DND-41 (cell line): ENCODE measurements at regions not wholly inside any gene's neighbourhood (a gene's known extent, or its start where the extent isn't known, plus 50 kb on each side); places are given as distances from the start of the nearest gene placed in this dataset.

ENCODE experiments used
- ATAC-seq: fragments of 200-7000 bp; cut with Tn5 transposase; 3 replicates; pipeline ENCODE4 v1.9.1; 2021; ENCODE audit warnings: low read depth; ENCODE audit not compliant: insufficient read depth
- DNase-seq: peaks from one replicate; pipeline ENCODE4 v3.0.0-alpha.2; 2020
- H2AFZ ChIP-seq: 2 replicates; pipeline ENCODE4 v1.6.0; 2012; ENCODE audit warnings: low read depth, low read length
- H3K27ac ChIP-seq: 2 replicates; pipeline ENCODE4 v1.5.1; 2012; ENCODE audit warnings: low read length, inconsistent platforms
- H3K27me3 ChIP-seq: fragments of 200-600 bp; sonication (generic); 2 replicates; pipeline ENCODE4 v1.6.0; 2012; ENCODE audit warnings: low read length, mild to moderate bottlenecking, inconsistent platforms; ENCODE audit not compliant: insufficient read depth, poor library complexity
- H3K36me3 ChIP-seq: 2 replicates; pipeline ENCODE4 v1.5.1; 2012; ENCODE audit warnings: low read length, inconsistent platforms; ENCODE audit not compliant: insufficient read depth
- H3K4me1 ChIP-seq: 2 replicates; pipeline ENCODE4 v1.5.1; 2012; ENCODE audit warnings: mild to moderate bottlenecking, low read length; ENCODE audit not compliant: insufficient read depth
- H3K4me2 ChIP-seq: 2 replicates; pipeline ENCODE4 v1.6.0; 2012; ENCODE audit warnings: mild to moderate bottlenecking, moderate library complexity, low read length, inconsistent platforms; ENCODE audit not compliant: insufficient read depth
- H3K4me3 ChIP-seq, 2 experiments: fragments of 200-600 bp in 1 of 2; shearing (Covaris generic) in 1 of 2; 2 replicates each; pipeline ENCODE4 v1.5.1; 2012 to 2016; ENCODE audit warnings: inconsistent platforms in 2 of 2, low read length in 2 of 2, mild to moderate bottlenecking in 2 of 2, low read depth in 1 of 2, moderate library complexity in 1 of 2
- H3K79me2 ChIP-seq: 2 replicates; pipeline ENCODE4 v1.6.0; 2012; ENCODE audit warnings: low read length, inconsistent platforms; ENCODE audit not compliant: insufficient read depth
- H3K9ac ChIP-seq: 2 replicates; pipeline ENCODE4 v1.6.0; 2012; ENCODE audit warnings: low read depth, mild to moderate bottlenecking, inconsistent platforms, low read length, moderate library complexity
- H3K9me3 ChIP-seq: 2 replicates; pipeline ENCODE4 v1.5.1; 2012; ENCODE audit warnings: low read length, moderate library complexity, mild to moderate bottlenecking, inconsistent platforms; ENCODE audit not compliant: insufficient read depth, severe bottlenecking
- H4K20me1 ChIP-seq: 2 replicates; pipeline ENCODE4 v1.6.0; 2012; ENCODE audit warnings: low read length; ENCODE audit not compliant: insufficient read depth
- EZH2 ChIP-seq: IDR thresholded peaks from 3 replicates; pipeline ENCODE4 v1.6.1; 2012; ENCODE audit warnings: borderline replicate concordance, low read depth, mild to moderate bottlenecking, moderate library complexity, low read length, inconsistent platforms; ENCODE audit not compliant: severe bottlenecking
- TF ChIP-seq, protein P1 (sequence below): IDR thresholded peaks from 2 replicates; pipeline ENCODE4 v1.5.1; 2012; ENCODE audit warnings: borderline replicate concordance, low read length, moderate library complexity, mild to moderate bottlenecking; ENCODE audit not compliant: poor library complexity, severe bottlenecking; ENCODE audit errors: extremely low read depth

DNA sequence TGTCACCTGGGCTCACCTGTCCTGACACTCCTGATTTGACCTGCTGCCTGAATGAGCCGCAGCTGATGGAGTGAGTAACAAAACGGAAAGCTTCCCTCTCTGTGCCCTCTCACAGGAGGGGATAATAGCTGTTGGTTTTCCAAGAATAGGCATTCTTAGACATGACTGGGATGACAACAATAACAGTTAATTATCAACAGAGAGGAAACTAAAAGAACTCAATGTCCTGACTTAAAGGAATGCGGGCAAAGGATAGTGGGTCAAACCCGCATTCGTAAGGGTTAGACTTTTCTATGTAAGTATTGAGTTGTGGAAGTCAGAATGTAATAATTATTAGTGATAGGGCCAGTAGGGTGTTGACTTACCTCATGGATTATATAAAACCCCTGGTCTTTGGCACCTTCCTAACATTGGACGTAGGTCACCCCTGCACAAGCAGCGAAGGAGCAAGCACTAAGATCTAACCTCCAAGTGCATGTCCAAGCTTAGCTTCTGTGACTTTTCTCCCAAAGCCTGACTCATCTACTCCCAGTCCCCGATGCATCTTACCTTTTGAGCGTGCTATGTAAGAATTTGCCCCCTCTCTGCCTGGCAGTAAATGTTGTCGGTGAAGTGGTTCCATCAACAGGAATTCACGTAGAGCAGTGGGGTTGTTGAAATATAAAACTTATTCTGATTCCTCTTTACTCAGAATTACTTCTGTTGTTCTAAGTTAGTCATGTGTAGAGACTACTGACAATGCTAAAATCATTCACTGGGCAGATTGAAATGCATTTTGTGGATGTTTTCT lies 442.3 kb downstream of the FGF9 start:
- ATAC-seq (no peak), DNase-seq (no peak)
- no peak overlapping the region for H2AFZ ChIP-seq
- no peaks in the 10 kb centered on the region for H4K20me1 ChIP-seq
- H3K4me3 ChIP-seq = no peak overlapping the region
- no peaks in the 10 kb centered on the region for H3K79me2 ChIP-seq
- TF ChIP-seq EZH2 = no peak
- TF ChIP-seq, protein P1, sequence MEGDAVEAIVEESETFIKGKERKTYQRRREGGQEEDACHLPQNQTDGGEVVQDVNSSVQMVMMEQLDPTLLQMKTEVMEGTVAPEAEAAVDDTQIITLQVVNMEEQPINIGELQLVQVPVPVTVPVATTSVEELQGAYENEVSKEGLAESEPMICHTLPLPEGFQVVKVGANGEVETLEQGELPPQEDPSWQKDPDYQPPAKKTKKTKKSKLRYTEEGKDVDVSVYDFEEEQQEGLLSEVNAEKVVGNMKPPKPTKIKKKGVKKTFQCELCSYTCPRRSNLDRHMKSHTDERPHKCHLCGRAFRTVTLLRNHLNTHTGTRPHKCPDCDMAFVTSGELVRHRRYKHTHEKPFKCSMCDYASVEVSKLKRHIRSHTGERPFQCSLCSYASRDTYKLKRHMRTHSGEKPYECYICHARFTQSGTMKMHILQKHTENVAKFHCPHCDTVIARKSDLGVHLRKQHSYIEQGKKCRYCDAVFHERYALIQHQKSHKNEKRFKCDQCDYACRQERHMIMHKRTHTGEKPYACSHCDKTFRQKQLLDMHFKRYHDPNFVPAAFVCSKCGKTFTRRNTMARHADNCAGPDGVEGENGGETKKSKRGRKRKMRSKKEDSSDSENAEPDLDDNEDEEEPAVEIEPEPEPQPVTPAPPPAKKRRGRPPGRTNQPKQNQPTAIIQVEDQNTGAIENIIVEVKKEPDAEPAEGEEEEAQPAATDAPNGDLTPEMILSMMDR = no peak
- H3K27me3 ChIP-seq = peaks cover 3% of the 10 kb centered on the region
- no peak overlapping the region for H3K4me2 ChIP-seq
- H3K9ac ChIP-seq = no peak overlapping the region
- no peaks in the 10 kb centered on the region for H3K36me3 ChIP-seq
- H3K9me3 ChIP-seq = no peaks in the 10 kb centered on the region
- H3K27ac ChIP-seq = no peak overlapping the region
- no peaks in the 10 kb centered on the region for H3K4me1 ChIP-seq

DNA sequence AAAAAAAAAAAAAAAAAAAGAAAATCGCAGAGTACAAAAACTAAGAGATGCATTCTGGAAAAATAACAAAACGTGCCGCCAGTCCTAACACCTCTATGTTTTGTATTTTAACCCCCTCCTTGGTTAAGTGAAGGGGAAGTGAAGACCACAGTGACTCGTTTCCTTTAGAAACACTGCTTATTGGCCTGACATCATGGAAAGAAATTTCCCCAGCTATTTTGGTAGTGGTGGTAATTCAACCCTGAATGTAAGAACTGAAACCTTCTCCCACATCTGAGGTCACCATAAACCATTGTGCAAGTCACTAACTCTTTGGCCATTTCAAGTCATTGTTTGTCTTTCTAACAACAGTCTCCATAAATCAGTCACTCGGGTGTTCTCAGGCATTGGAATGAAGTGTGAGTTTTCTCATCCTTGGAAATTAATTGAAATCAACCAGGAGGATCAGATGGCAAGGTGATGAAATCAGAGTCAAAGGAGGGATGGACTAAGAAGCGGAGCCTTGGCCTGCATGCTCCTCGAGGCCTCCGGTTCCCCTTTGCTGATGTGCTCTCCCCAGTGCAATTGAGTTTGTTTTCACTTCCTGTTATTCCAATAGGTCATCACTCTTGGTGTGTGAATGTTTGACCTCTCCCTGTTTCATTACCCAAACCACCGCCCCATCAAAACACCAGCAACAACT lies 443.9 kb downstream of the FGF9 start:
- H3K9ac ChIP-seq = no peak overlapping the region
- no peak for DNase-seq

DNA sequence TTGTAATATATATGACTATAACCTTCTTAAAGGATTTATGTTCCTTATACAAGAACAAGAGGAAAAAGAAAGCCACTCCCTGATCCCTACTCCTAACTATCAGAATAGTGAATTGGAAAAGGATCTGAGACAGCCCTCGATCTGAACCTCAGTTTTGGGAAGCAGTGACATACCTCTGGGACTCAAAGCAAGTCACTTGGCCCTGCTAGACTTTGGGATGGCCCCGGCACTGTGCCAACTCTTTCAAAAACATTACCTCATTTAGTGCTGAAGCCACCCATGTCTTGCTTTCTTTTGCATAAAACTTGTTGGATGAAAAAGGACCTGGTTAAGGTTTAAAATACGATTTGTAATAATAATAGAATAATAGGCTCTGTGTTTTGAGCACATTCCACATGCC lies 447.3 kb downstream of the FGF9 start:
- Histone ChIP-seq H3K27ac (no peak overlapping the region), H3K4me1 (no peaks in the 10 kb centered on the region), H3K4me3 (no peak overlapping the region), H3K4me2 (no peak overlapping the region), H3K9me3 (no peaks in the 10 kb centered on the region), H2AFZ (no peak overlapping the region), H3K9ac (no peak overlapping the region), H3K36me3 (no peaks in the 10 kb centered on the region), H4K20me1 (no peaks in the 10 kb centered on the region), H3K79me2 (no peaks in the 10 kb centered on the region), H3K27me3 (no peaks in the 10 kb centered on the region)
- DNase-seq (no peak), ATAC-seq (no peak)
- TF ChIP-seq EZH2 = no peak
- TF ChIP-seq, protein P1 = no peak

More for the DNA sequence above, 443.9 kb downstream of the FGF9 start:
- H3K4me2 ChIP-seq = no peak overlapping the region
- TF ChIP-seq, protein P1 = no peak
- no peak for TF ChIP-seq EZH2
- H2AFZ ChIP-seq = no peak overlapping the region
- no peaks in the 10 kb centered on the region for H3K36me3 ChIP-seq
- H3K4me3 ChIP-seq = no peak overlapping the region
- no peaks in the 10 kb centered on the region for H3K4me1 ChIP-seq
- no peaks in the 10 kb centered on the region for H3K27me3 ChIP-seq
- no peaks in the 10 kb centered on the region for H3K79me2 ChIP-seq
- no peak overlapping the region for H3K27ac ChIP-seq
- H3K9me3 ChIP-seq = no peaks in the 10 kb centered on the region
- no peak for ATAC-seq
- H4K20me1 ChIP-seq = no peaks in the 10 kb centered on the region
